OCI-LY7 (cell line): ENCODE measurements at regions not wholly inside any gene's neighbourhood (a gene's known extent, or its start where the extent isn't known, plus 50 kb on each side); places are given as distances from the start of the nearest gene placed in this dataset.

Source experiments
- BruUV-seq: library from RNA; stranded (reverse); fragments of 400-500 nt; replicated peaks from 2 replicates; lab custom pipeline; 2021; lab: Mats Ljungman, UMichigan
- CTCF ChIA-PET: fragments of 300-600 bp; sonication (Branson Sonifier 250); formaldehyde crosslinking; loops from one replicate; lab custom pipeline; 2022; ENCODE audit warnings: antibody characterized with exemption; ENCODE audit not compliant: unreplicated experiment; lab: Charles Lee
- POLR2A ChIA-PET: fragments of 300-600 bp; sonication (Branson Sonifier 250); formaldehyde crosslinking; loops from one replicate; lab custom pipeline; 2022; ENCODE audit warnings: antibody characterized with exemption; lab: Charles Lee
- DNase-seq: peaks from one replicate; pipeline ENCODE4 v3.0.0-alpha.2; 2015; ENCODE audit warnings: low spot score
- H2AFZ ChIP-seq: fragments of 200-600 bp; sonication (generic), shearing (Covaris generic); 2 replicates; pipeline ENCODE4 v1.6.1; 2014; ENCODE audit warnings: mild to moderate bottlenecking, antibody characterized with exemption, low read length, moderate library complexity
- H3K27ac ChIP-seq: fragments of 200-600 bp; sonication (generic); 2 replicates; pipeline ENCODE4 v1.5.1; 2014; ENCODE audit warnings: mixed run types, low read depth, mild to moderate bottlenecking, moderate library complexity, low read length, inconsistent platforms; ENCODE audit not compliant: poor library complexity, severe bottlenecking
- H3K36me3 ChIP-seq: fragments of 200-600 bp; sonication (generic); 2 replicates; pipeline ENCODE4 v1.6.1; 2014; ENCODE audit warnings: mild to moderate bottlenecking, antibody characterized with exemption, low read length, moderate library complexity, mixed read lengths; ENCODE audit not compliant: insufficient read depth
- H3K4me1 ChIP-seq: fragments of 200-600 bp; sonication (generic); 2 replicates; pipeline ENCODE4 v1.5.1; 2014; ENCODE audit warnings: mild to moderate bottlenecking, low read length; ENCODE audit not compliant: insufficient read depth, poor library complexity, severe bottlenecking
- H3K4me2 ChIP-seq: fragments of 200-600 bp; sonication (generic); 2 replicates; pipeline ENCODE4 v1.6.1; 2014; ENCODE audit warnings: mild to moderate bottlenecking, low read length
- H3K4me3 ChIP-seq: fragments of 200-600 bp; sonication (generic); 2 replicates; pipeline ENCODE4 v1.5.1; 2014; ENCODE audit warnings: mild to moderate bottlenecking, low read depth, low read length; ENCODE audit not compliant: poor library complexity, severe bottlenecking
- H3K79me2 ChIP-seq: fragments of 200-600 bp; sonication (generic); 2 replicates; pipeline ENCODE4 v1.6.1; 2016; ENCODE audit warnings: low read depth, mild to moderate bottlenecking, low read length, moderate library complexity, mixed read lengths; ENCODE audit not compliant: insufficient read depth
- H3K9me2 ChIP-seq: fragments of 200-600 bp; sonication (generic); 2 replicates; pipeline ENCODE4 v1.6.1; 2016; ENCODE audit warnings: mild to moderate bottlenecking, low read length, mixed read lengths; ENCODE audit not compliant: insufficient read depth
- H3K9me3 ChIP-seq: fragments of 200-600 bp; sonication (generic); 2 replicates; pipeline ENCODE4 v1.6.1; 2014; ENCODE audit warnings: mild to moderate bottlenecking, mixed run types, low read length, mixed read lengths
- H4K20me1 ChIP-seq: fragments of 200-600 bp; sonication (generic); 2 replicates; pipeline ENCODE4 v1.6.1; 2014; ENCODE audit warnings: mild to moderate bottlenecking, antibody characterized with exemption, low read length, moderate library complexity, mixed read lengths; ENCODE audit not compliant: insufficient read depth
- EZH2phosphoT487 ChIP-seq: fragments of 200-600 bp; sonication (generic); IDR thresholded peaks from 2 replicates; pipeline ENCODE4 v1.6.1; 2018; ENCODE audit warnings: low read depth, borderline replicate concordance, mild to moderate bottlenecking, mixed run types, antibody characterized with exemption, low read length, moderate library complexity, mixed read lengths
- intact Hi-C: fragments of 100-400 bp; cut with micrococcal nuclease; formaldehyde crosslinking; loops from one replicate; pipeline ENCODE4 v1.10.0; 2022; ENCODE audit not compliant: unreplicated experiment
- TF ChIP-seq, protein P1 (sequence below): fragments of 200-600 bp; sonication (generic); conservative IDR thresholded peaks from 2 replicates; pipeline ENCODE4 v1.5.1; 2014; ENCODE audit warnings: mild to moderate bottlenecking, antibody characterized with exemption, low read length, moderate library complexity, mixed read lengths

- intact Hi-C loops = no loop called here
- no peaks in the 10 kb centered on the region for H3K79me2 ChIP-seq
- BruUV-seq = no TSS peak
- no peaks in the 10 kb centered on the region for H3K4me1 ChIP-seq
- no peaks in the 10 kb centered on the region for H3K9me3 ChIP-seq
- H3K4me3 ChIP-seq = no peak overlapping the region
- CTCF ChIA-PET = no interaction called here
- H2AFZ ChIP-seq = no peak overlapping the region
- DNase-seq = no peak
- TF ChIP-seq EZH2phosphoT487 = no peak
- TF ChIP-seq, protein P1, sequence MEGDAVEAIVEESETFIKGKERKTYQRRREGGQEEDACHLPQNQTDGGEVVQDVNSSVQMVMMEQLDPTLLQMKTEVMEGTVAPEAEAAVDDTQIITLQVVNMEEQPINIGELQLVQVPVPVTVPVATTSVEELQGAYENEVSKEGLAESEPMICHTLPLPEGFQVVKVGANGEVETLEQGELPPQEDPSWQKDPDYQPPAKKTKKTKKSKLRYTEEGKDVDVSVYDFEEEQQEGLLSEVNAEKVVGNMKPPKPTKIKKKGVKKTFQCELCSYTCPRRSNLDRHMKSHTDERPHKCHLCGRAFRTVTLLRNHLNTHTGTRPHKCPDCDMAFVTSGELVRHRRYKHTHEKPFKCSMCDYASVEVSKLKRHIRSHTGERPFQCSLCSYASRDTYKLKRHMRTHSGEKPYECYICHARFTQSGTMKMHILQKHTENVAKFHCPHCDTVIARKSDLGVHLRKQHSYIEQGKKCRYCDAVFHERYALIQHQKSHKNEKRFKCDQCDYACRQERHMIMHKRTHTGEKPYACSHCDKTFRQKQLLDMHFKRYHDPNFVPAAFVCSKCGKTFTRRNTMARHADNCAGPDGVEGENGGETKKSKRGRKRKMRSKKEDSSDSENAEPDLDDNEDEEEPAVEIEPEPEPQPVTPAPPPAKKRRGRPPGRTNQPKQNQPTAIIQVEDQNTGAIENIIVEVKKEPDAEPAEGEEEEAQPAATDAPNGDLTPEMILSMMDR = no peak
- POLR2A ChIA-PET = no interaction called here
- H3K36me3 ChIP-seq = no peaks in the 10 kb centered on the region
- no peaks in the 10 kb centered on the region for H3K9me2 ChIP-seq
- H3K4me2 ChIP-seq = no peak overlapping the region
- H3K27ac ChIP-seq = no peak overlapping the region
- H4K20me1 ChIP-seq = no peaks in the 10 kb centered on the region
Measured at GRCh38 chr5:130555429-130555828, 609.6 kb downstream of the HINT1 start.

GRCh38 chr5:130550562-130550928, 614.5 kb downstream of the HINT1 start:
- ChIA-PET CTCF (no interaction called here), POLR2A (interaction anchor here (0.6 kb wide), 1 partner anchor 173 kb away, joined by 3 read pairs; no protein-coding TSS in a partner anchor)
- no peak overlapping the region for H3K4me2 ChIP-seq
- no peaks in the 10 kb centered on the region for H3K36me3 ChIP-seq
- BruUV-seq = no TSS peak
- H4K20me1 ChIP-seq = no peaks in the 10 kb centered on the region
- DNase-seq = no peak
- no peaks in the 10 kb centered on the region for H3K9me3 ChIP-seq
- no peaks in the 10 kb centered on the region for H3K9me2 ChIP-seq
- H3K79me2 ChIP-seq = no peaks in the 10 kb centered on the region
- no peak overlapping the region for H3K4me3 ChIP-seq
- H2AFZ ChIP-seq = no peak overlapping the region
- H3K4me1 ChIP-seq = no peaks in the 10 kb centered on the region
- no peak overlapping the region for H3K27ac ChIP-seq
- TF ChIP-seq EZH2phosphoT487 = no peak
- TF ChIP-seq, protein P1 = no peak
- intact Hi-C loops = no loop called here

GRCh38 chr5:130549884-130550561, 615.0 kb downstream of the HINT1 start:
- Histone ChIP-seq H3K4me3 (no peak overlapping the region), H4K20me1 (no peaks in the 10 kb centered on the region), H2AFZ (no peak overlapping the region), H3K79me2 (no peaks in the 10 kb centered on the region), H3K4me1 (no peaks in the 10 kb centered on the region), H3K27ac (no peak overlapping the region), H3K4me2 (no peak overlapping the region), H3K9me2 (no peaks in the 10 kb centered on the region), H3K36me3 (no peaks in the 10 kb centered on the region), H3K9me3 (no peaks in the 10 kb centered on the region)
- TF ChIP-seq, protein P1 = no peak
- TF ChIP-seq EZH2phosphoT487 = no peak
- no peak for DNase-seq
- CTCF ChIA-PET = no interaction called here
- intact Hi-C loops = no loop called here
- POLR2A ChIA-PET = interaction anchor here (0.6 kb wide), 1 partner anchor 174 kb away, joined by 3 read pairs; no protein-coding TSS in a partner anchor
- BruUV-seq = no TSS peak
